ENCODE measurements at regions not wholly inside any gene's neighbourhood (a gene's known extent, or its start where the extent isn't known, plus 50 kb on each side); places are given as distances from the start of the nearest gene placed in this dataset.

DNA sequence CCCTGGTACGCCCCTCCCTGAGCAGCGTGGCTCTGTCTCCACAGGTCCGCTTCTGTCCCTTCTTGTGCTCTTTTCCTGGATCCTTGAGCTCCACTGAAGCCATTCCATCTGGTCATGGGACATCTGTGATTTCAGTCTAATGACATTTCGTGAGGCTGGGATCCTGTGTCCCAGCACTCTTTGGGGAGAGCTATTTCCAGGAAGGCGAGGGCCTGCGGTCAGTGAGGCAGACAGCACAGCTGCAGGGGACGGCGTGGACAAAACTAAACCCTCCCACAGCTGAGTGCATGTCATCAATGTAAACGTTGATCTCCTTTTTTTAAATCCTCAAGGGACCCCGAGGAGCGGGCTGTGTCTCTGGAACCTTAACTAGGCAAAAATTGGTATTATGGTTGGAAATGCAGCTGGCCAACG, 127.7 kb downstream of the DACT1 start:
- no peak overlapping the region for H3K27ac ChIP-seq (ENCODE audit: low read depth, low read length)
- no peaks in the 10 kb centered on the region; a peak in 1 of 4 replicates for H3K9me3 ChIP-seq (ENCODE audit: insufficient read depth in 2 of 2, low read depth in 1 of 2, low read length in 1 of 2)
- DNase-seq (ENCODE audit: low read depth in 1 of 2, low spot score in 2 of 2), result no peak
- H2BK20ac ChIP-seq (ENCODE audit: low read length), result no peak overlapping the region
- peaks cover 9 to 29% (median 21%) of the 10 kb centered on the region in 4 experiments; a peak in 5 of 7 replicates for H3K27me3 ChIP-seq (replicated peaks in 1 of 4; ENCODE audit: control insufficient read depth in 3 of 4, extremely low read depth in 1 of 4, insufficient read depth in 3 of 4, low read length in 3 of 4)
- no peak overlapping the region; the same call in 1 of the 2 replicates for H2BK15ac ChIP-seq (ENCODE audit: low read length)
- H4K8ac ChIP-seq (ENCODE audit: extremely low read depth, insufficient read depth, low read length), result no peak overlapping the region
- no peak overlapping the region for H3K9ac ChIP-seq (replicated peaks in 1 of 4; ENCODE audit: extremely low read depth in 1 of 4, low read depth in 3 of 4, low read length in 3 of 4)
- H3K36me3 ChIP-seq (ENCODE audit: control insufficient read depth in 2 of 4, insufficient read depth in 4 of 4, low read length in 3 of 4), result no peaks in the 10 kb centered on the region
- no peaks in the 10 kb centered on the region for H4K20me1 ChIP-seq (replicated peaks in 1 of 2; ENCODE audit: control insufficient read depth in 1 of 2, insufficient read depth in 2 of 2, low read length in 2 of 2)
- H3K23ac ChIP-seq (ENCODE audit: insufficient read length), result no peak overlapping the region
- ChIA-PET POLR2A (ENCODE audit: partially characterized antibody) (no interaction called here), CTCF (ENCODE audit: partially characterized antibody) (interaction anchor here (0.7 to 1.0 kb wide), 5 partner anchors 9 to 264 kb away, joined by 3 to 4 read pairs (median 3); no protein-coding TSS in a partner anchor)
- H2BK5ac ChIP-seq (ENCODE audit: low read depth, low read length), result no peak overlapping the region
- H3K79me1 ChIP-seq (ENCODE audit: low read depth, low read length), result no peaks in the 10 kb centered on the region
- FAIRE-seq, result no peak
- no peak overlapping the region for H2AFZ ChIP-seq (ENCODE audit: low read length)
- peaks cover 2 to 13% (median 3%) of the 10 kb centered on the region in 4 experiments; a peak in 5 of 7 replicates for H3K4me1 ChIP-seq (replicated peaks in 1 of 4; ENCODE audit: control insufficient read depth in 3 of 4, insufficient read depth in 4 of 4, low read length in 3 of 4)
- H4K5ac ChIP-seq (ENCODE audit: insufficient read length, low read depth, low read length), result no peak overlapping the region
- no peak overlapping the region for H3K4me3 ChIP-seq (ENCODE audit: extremely low read depth in 1 of 4, insufficient read depth in 2 of 4, low read depth in 3 of 4, low read length in 4 of 4)
- no peak overlapping the region for H2BK120ac ChIP-seq (replicated peaks; ENCODE audit: low read depth, low read length)
- 89% methylated on average over 12 of the region's 12 CpGs; no CpG with 5 or more reads in 1 of the 2 experiments for WGBS, 2 experiments (ENCODE audit: extremely low coverage in 1 of 2, insufficient coverage in 1 of 2, insufficient read length in 1 of 2, insufficient replicate concordance in 2 of 2, low coverage in 1 of 2, low lambda C conversion rate in 2 of 2, missing lambda C conversion rate in 1 of 2)
- H3K18ac ChIP-seq (ENCODE audit: extremely low read depth, low read length), result no peak overlapping the region
- no peak overlapping the region for H3K4ac ChIP-seq (replicated peaks; ENCODE audit: insufficient read length, low read depth, low read length)
- no peak overlapping the region for H2BK12ac ChIP-seq (ENCODE audit: low read depth, low read length)
- no peak overlapping the region for H4K91ac ChIP-seq (replicated peaks; ENCODE audit: insufficient read length, low read length)
- no peak overlapping the region for H3K56ac ChIP-seq (replicated peaks; ENCODE audit: insufficient read length, low read depth, low read length)
- H3K23me2 ChIP-seq (ENCODE audit: low read depth, low read length), result no peaks in the 10 kb centered on the region
- no peak overlapping the region for H3K14ac ChIP-seq (ENCODE audit: insufficient read length)
- H2AK5ac ChIP-seq (ENCODE audit: low read depth, low read length), result no peak overlapping the region
- H3K79me2 ChIP-seq (ENCODE audit: control insufficient read depth in 1 of 2, insufficient read depth in 2 of 2, low read length in 2 of 2), result no peaks in the 10 kb centered on the region
- H3K4me2 ChIP-seq (ENCODE audit: insufficient read depth in 1 of 2, low read depth in 2 of 2, low read length in 2 of 2), result no peak overlapping the region
- no peak for TF ChIP-seq EZH2 (IDR thresholded peaks at IDR 0.05; ENCODE audit: low read depth, low read length, severe bottlenecking)
- TF ChIP-seq POLR2AphosphoS5 (IDR thresholded peaks at IDR 0.05; ENCODE audit: low read depth, low read length), result no peak
- TF ChIP-seq SIRT6 (IDR thresholded peaks at IDR 0.05; ENCODE audit: low read length), result no peak
- TF ChIP-seq CBX5 (IDR thresholded peaks at IDR 0.05; ENCODE audit: low read depth, low read length), result no peak
- TF ChIP-seq GABPA (IDR thresholded peaks at IDR 0.05; ENCODE audit: borderline replicate concordance, insufficient read depth, low read length), result no peak
- no peak for TF ChIP-seq FOSL1 (IDR thresholded peaks at IDR 0.05; ENCODE audit: insufficient read depth, low read depth, low read length)
- TF ChIP-seq KDM4A (IDR thresholded peaks at IDR 0.05; ENCODE audit: low read depth, low read length, severe bottlenecking), result no peak
- TF ChIP-seq TEAD4 (IDR thresholded peaks at IDR 0.05; ENCODE audit: low read depth, low read length), result no peak
- no peak for TF ChIP-seq TAF7 (optimal IDR thresholded peaks at IDR 0.05; ENCODE audit: borderline replicate concordance, low read depth, low read length)
- TF ChIP-seq TBP (IDR thresholded peaks at IDR 0.05; ENCODE audit: low read depth, low read length), result no peak
- no peak for TF ChIP-seq BACH1 (IDR thresholded peaks at IDR 0.05; ENCODE audit: low read length)
- no peak for TF ChIP-seq YY1 (IDR thresholded peaks at IDR 0.05; ENCODE audit: low read depth, low read length)
- no peak for TF ChIP-seq POLR2A (IDR thresholded peaks at IDR 0.05; ENCODE audit: control extremely low read depth in 1 of 2, low read depth in 2 of 2, low read length in 2 of 2)
- no peak for TF ChIP-seq POU5F1 (IDR thresholded peaks at IDR 0.05; ENCODE audit: low read depth, low read length)
- TF ChIP-seq, protein P1, sequence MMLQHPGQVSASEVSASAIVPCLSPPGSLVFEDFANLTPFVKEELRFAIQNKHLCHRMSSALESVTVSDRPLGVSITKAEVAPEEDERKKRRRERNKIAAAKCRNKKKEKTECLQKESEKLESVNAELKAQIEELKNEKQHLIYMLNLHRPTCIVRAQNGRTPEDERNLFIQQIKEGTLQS (IDR thresholded peaks at IDR 0.05; ENCODE audit: insufficient read depth, low read depth, low read length), result no peak
